GM23338 (cell line): ENCODE measurements at regions not wholly inside any gene's neighbourhood (a gene's known extent, or its start where the extent isn't known, plus 50 kb on each side); places are given as distances from the start of the nearest gene placed in this dataset.

Experiments
- ATAC-seq: fragments of 200-7000 bp; cut with Tn5 transposase; 3 replicates; pipeline ENCODE4 v1.9.1; 2020
- DNase-seq: peaks from one replicate; pipeline ENCODE4 v3.0.0-alpha.2; 2015; ENCODE audit warnings: low spot score
- H2AFZ ChIP-seq: fragments of 200-600 bp; sonication (generic); 2 replicates; pipeline ENCODE4 v1.8.0; 2016; ENCODE audit warnings: antibody characterized with exemption, mild to moderate bottlenecking, moderate library complexity
- H3F3A ChIP-seq: fragments of 200-600 bp; sonication (generic); replicated peaks from 2 replicates; pipeline ENCODE4 v1.8.0; 2017; ENCODE audit warnings: antibody characterized with exemption, mixed run types, low read depth
- H3K27ac ChIP-seq: fragments of 200-600 bp; sonication (generic); 2 replicates; pipeline ENCODE4 v1.6.1; 2016; ENCODE audit warnings: low read depth
- H3K27me3 ChIP-seq: fragments of 200-600 bp; sonication (generic); 2 replicates; pipeline ENCODE4 v1.8.0; 2016; ENCODE audit warnings: mild to moderate bottlenecking, mixed run types, moderate library complexity; ENCODE audit not compliant: insufficient read depth
- H3K36me3 ChIP-seq: fragments of 200-600 bp; sonication (generic); 2 replicates; pipeline ENCODE4 v1.8.0; 2016; ENCODE audit warnings: mild to moderate bottlenecking; ENCODE audit not compliant: insufficient read depth
- H3K4me1 ChIP-seq: fragments of 200-600 bp; sonication (generic); 2 replicates; pipeline ENCODE4 v1.8.0; 2016; ENCODE audit warnings: mild to moderate bottlenecking, moderate library complexity; ENCODE audit not compliant: insufficient read depth
- H3K4me2 ChIP-seq: fragments of 200-600 bp; sonication (generic); 2 replicates; pipeline ENCODE4 v1.7.1; 2017; ENCODE audit warnings: mixed run types
- H3K4me3 ChIP-seq: fragments of 200-600 bp; sonication (generic); 2 replicates; pipeline ENCODE4 v1.6.1; 2016; ENCODE audit warnings: mixed run types
- H3K79me2 ChIP-seq: fragments of 200-600 bp; sonication (generic); replicated peaks from 2 replicates; pipeline ENCODE4 v1.8.0; 2017; ENCODE audit warnings: mild to moderate bottlenecking; ENCODE audit not compliant: insufficient read depth
- H3K9me2 ChIP-seq: fragments of 200-600 bp; sonication (generic); 2 replicates; pipeline ENCODE4 v1.8.0; 2017; ENCODE audit not compliant: insufficient read depth
- H4K20me1 ChIP-seq: fragments of 200-600 bp; sonication (generic); replicated peaks from 2 replicates; pipeline ENCODE4 v1.8.0; 2017; ENCODE audit warnings: mild to moderate bottlenecking; ENCODE audit not compliant: insufficient read depth
- H3K27ac Mint-ChIP-seq: 2 replicates; pipeline ENCODE4 v1.8.0; 2020; ENCODE audit warnings: inconsistent platforms, mild to moderate bottlenecking, moderate library complexity, mixed read lengths
- H3K27me3 Mint-ChIP-seq: 3 replicates; pipeline ENCODE4 v1.8.0; 2022; ENCODE audit warnings: low read depth, mild to moderate bottlenecking, moderate library complexity, mixed read lengths, inconsistent platforms; ENCODE audit not compliant: insufficient read depth, poor library complexity
- H3K36me3 Mint-ChIP-seq: 3 replicates; pipeline ENCODE4 v1.8.0; 2021; ENCODE audit warnings: low read depth, mild to moderate bottlenecking, inconsistent platforms, moderate library complexity, mixed read lengths
- H3K4me1 Mint-ChIP-seq: 3 replicates; pipeline ENCODE4 v1.8.0; 2020; ENCODE audit warnings: mild to moderate bottlenecking, inconsistent platforms, mixed read lengths
- H3K4me3 Mint-ChIP-seq: 3 replicates; pipeline ENCODE4 v1.8.0; 2021; ENCODE audit warnings: moderate library complexity, mild to moderate bottlenecking, inconsistent platforms, mixed read lengths
- H3K9me3 Mint-ChIP-seq: 3 replicates; pipeline ENCODE4 v1.8.0; 2020; ENCODE audit warnings: moderate library complexity, mild to moderate bottlenecking, inconsistent platforms, mixed read lengths
- CREB1 ChIP-seq: fragments of 250-450 bp; sonication (Bioruptor Pico); IDR thresholded peaks from 2 replicates; pipeline ENCODE4 v1.5.0; 2020; ENCODE audit warnings: low read depth, mild to moderate bottlenecking, moderate library complexity
- EZH2 ChIP-seq: fragments of 200-600 bp; sonication (generic); IDR thresholded peaks from one replicate; pipeline ENCODE4 v1.8.0; 2017; ENCODE audit warnings: antibody characterized with exemption, mild to moderate bottlenecking, low read depth; ENCODE audit not compliant: unreplicated experiment
- EZH2phosphoT487 ChIP-seq: fragments of 200-600 bp; sonication (generic); IDR thresholded peaks from one replicate; pipeline ENCODE4 v1.8.1; 2018; ENCODE audit warnings: antibody characterized with exemption; ENCODE audit not compliant: unreplicated experiment
- JUNB ChIP-seq: IDR thresholded peaks from one replicate; pipeline ENCODE4 v1.6.1; 2016; ENCODE audit warnings: antibody characterized with exemption; ENCODE audit not compliant: unreplicated experiment
- NANOG ChIP-seq: IDR thresholded peaks from 2 replicates; pipeline ENCODE4 v1.6.1; 2016; ENCODE audit warnings: antibody characterized with exemption, borderline replicate concordance
- POLR2AphosphoS5 ChIP-seq: IDR thresholded peaks from 2 replicates; pipeline ENCODE4 v1.6.1; 2016; ENCODE audit warnings: antibody characterized with exemption, low read depth
- STAT1 ChIP-seq: IDR thresholded peaks from one replicate; pipeline ENCODE4 v1.6.1; 2016; ENCODE audit warnings: antibody characterized with exemption; ENCODE audit not compliant: unreplicated experiment
- ZNF114 ChIP-seq: fragments of 250-450 bp; sonication (Bioruptor Pico); IDR thresholded peaks from 2 replicates; pipeline ENCODE4 v1.5.0; 2020; ENCODE audit warnings: mild to moderate bottlenecking, moderate library complexity
- ZNF331 ChIP-seq: fragments of 250-450 bp; sonication (Bioruptor Pico); IDR thresholded peaks from 2 replicates; pipeline ENCODE4 v1.5.0; 2020; ENCODE audit warnings: low read depth, mild to moderate bottlenecking, moderate library complexity
- TF ChIP-seq, protein P1 (sequence below), 2 experiments: fragments of 200-600 bp in 1 of 2; sonication (generic) in 1 of 2; conservative IDR thresholded peaks; 2 replicates each; pipeline versions ENCODE4 v1.5.1 to v1.6.1; 2016 to 2017; ENCODE audit warnings: antibody characterized with exemption in 2 of 2, low read depth in 2 of 2, mild to moderate bottlenecking in 2 of 2, moderate library complexity in 1 of 2
- TF ChIP-seq, protein P2 (sequence below): IDR thresholded peaks from 2 replicates; pipeline ENCODE4 v1.6.1; 2016; ENCODE audit warnings: antibody characterized with exemption
- TF ChIP-seq, protein P3 (sequence below): fragments of 250-450 bp; sonication (Bioruptor Pico); IDR thresholded peaks from 2 replicates; pipeline ENCODE4 v1.5.0; 2020; ENCODE audit warnings: mild to moderate bottlenecking, moderate library complexity
- TF ChIP-seq, protein P4 (sequence below): IDR thresholded peaks from one replicate; pipeline ENCODE4 v1.6.1; 2018; ENCODE audit warnings: antibody characterized with exemption; ENCODE audit not compliant: unreplicated experiment

DNA sequence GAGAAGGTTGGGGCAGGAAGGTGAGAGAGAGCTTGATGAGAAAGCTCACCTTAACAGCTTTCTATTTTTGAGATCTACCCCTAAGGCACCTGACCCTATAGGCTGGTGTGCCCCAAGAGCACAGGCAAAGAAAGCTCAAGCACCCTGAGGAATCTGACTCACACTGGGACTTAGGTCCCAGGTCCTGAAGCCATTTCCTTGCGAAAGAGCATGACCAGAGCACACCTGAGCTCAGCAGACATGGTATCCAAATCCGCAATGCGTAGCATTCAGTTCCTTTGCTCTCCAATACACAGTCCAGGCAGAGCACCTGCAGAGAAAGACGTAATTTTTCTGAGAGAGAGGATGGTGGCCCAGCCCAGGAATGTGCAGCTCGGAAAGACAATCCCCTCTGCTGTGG is 112.1 kb upstream of the LPP start:
- no peaks in the 10 kb centered on the region for H3K36me3 Mint-ChIP-seq
- Histone ChIP-seq H3K4me2 (no peak overlapping the region), H3K9me2 (no peaks in the 10 kb centered on the region), H3K27me3 (no peaks in the 10 kb centered on the region), H3K36me3 (no peaks in the 10 kb centered on the region), H3K4me3 (no peak overlapping the region), H4K20me1 (no peaks in the 10 kb centered on the region), H2AFZ (peak overlapping the region; percentile 81), H3F3A (no peaks in the 10 kb centered on the region), H3K4me1 (no peaks in the 10 kb centered on the region), H3K27ac (no peak overlapping the region), H3K79me2 (no peaks in the 10 kb centered on the region)
- TF ChIP-seq, protein P1, sequence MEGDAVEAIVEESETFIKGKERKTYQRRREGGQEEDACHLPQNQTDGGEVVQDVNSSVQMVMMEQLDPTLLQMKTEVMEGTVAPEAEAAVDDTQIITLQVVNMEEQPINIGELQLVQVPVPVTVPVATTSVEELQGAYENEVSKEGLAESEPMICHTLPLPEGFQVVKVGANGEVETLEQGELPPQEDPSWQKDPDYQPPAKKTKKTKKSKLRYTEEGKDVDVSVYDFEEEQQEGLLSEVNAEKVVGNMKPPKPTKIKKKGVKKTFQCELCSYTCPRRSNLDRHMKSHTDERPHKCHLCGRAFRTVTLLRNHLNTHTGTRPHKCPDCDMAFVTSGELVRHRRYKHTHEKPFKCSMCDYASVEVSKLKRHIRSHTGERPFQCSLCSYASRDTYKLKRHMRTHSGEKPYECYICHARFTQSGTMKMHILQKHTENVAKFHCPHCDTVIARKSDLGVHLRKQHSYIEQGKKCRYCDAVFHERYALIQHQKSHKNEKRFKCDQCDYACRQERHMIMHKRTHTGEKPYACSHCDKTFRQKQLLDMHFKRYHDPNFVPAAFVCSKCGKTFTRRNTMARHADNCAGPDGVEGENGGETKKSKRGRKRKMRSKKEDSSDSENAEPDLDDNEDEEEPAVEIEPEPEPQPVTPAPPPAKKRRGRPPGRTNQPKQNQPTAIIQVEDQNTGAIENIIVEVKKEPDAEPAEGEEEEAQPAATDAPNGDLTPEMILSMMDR (conservative IDR thresholded peaks at IDR 0.05; ENCODE audit: low read depth in 2 of 2), result no peak
- TF ChIP-seq CREB1 (CRISPR knock-in tag) (no peak), EZH2 (no peak), NANOG (no peak), ZNF331 (CRISPR knock-in tag) (no peak), POLR2AphosphoS5 (no peak), JUNB (no peak), ZNF114 (CRISPR knock-in tag) (no peak), EZH2phosphoT487 (no peak), STAT1 (no peak)
- TF ChIP-seq, protein P2, sequence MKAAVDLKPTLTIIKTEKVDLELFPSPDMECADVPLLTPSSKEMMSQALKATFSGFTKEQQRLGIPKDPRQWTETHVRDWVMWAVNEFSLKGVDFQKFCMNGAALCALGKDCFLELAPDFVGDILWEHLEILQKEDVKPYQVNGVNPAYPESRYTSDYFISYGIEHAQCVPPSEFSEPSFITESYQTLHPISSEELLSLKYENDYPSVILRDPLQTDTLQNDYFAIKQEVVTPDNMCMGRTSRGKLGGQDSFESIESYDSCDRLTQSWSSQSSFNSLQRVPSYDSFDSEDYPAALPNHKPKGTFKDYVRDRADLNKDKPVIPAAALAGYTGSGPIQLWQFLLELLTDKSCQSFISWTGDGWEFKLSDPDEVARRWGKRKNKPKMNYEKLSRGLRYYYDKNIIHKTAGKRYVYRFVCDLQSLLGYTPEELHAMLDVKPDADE, result no peak
- TF ChIP-seq, protein P3, sequence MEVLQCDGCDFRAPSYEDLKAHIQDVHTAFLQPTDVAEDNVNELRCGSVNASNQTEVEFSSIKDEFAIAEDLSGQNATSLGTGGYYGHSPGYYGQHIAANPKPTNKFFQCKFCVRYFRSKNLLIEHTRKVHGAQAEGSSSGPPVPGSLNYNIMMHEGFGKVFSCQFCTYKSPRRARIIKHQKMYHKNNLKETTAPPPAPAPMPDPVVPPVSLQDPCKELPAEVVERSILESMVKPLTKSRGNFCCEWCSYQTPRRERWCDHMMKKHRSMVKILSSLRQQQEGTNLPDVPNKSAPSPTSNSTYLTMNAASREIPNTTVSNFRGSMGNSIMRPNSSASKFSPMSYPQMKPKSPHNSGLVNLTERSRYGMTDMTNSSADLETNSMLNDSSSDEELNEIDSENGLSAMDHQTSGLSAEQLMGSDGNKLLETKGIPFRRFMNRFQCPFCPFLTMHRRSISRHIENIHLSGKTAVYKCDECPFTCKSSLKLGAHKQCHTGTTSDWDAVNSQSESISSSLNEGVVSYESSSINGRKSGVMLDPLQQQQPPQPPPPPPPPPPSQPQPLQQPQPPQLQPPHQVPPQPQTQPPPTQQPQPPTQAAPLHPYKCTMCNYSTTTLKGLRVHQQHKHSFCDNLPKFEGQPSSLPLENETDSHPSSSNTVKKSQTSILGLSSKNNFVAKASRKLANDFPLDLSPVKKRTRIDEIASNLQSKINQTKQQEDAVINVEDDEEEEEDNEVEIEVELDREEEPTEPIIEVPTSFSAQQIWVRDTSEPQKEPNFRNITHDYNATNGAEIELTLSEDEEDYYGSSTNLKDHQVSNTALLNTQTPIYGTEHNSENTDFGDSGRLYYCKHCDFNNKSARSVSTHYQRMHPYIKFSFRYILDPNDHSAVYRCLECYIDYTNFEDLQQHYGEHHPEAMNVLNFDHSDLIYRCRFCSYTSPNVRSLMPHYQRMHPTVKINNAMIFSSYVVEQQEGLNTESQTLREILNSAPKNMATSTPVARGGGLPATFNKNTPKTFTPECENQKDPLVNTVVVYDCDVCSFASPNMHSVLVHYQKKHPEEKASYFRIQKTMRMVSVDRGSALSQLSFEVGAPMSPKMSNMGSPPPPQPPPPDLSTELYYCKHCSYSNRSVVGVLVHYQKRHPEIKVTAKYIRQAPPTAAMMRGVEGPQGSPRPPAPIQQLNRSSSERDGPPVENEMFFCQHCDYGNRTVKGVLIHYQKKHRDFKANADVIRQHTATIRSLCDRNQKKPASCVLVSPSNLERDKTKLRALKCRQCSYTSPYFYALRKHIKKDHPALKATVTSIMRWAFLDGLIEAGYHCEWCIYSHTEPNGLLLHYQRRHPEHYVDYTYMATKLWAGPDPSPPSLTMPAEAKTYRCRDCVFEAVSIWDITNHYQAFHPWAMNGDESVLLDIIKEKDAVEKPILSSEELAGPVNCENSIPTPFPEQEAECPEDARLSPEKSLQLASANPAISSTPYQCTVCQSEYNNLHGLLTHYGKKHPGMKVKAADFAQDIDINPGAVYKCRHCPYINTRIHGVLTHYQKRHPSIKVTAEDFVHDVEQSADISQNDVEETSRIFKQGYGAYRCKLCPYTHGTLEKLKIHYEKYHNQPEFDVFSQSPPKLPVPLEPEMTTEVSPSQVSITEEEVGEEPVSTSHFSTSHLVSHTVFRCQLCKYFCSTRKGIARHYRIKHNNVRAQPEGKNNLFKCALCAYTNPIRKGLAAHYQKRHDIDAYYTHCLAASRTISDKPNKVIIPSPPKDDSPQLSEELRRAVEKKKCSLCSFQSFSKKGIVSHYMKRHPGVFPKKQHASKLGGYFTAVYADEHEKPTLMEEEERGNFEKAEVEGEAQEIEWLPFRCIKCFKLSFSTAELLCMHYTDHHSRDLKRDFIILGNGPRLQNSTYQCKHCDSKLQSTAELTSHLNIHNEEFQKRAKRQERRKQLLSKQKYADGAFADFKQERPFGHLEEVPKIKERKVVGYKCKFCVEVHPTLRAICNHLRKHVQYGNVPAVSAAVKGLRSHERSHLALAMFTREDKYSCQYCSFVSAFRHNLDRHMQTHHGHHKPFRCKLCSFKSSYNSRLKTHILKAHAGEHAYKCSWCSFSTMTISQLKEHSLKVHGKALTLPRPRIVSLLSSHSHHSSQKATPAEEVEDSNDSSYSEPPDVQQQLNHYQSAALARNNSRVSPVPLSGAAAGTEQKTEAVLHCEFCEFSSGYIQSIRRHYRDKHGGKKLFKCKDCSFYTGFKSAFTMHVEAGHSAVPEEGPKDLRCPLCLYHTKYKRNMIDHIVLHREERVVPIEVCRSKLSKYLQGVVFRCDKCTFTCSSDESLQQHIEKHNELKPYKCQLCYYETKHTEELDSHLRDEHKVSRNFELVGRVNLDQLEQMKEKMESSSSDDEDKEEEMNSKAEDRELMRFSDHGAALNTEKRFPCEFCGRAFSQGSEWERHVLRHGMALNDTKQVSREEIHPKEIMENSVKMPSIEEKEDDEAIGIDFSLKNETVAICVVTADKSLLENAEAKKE (CRISPR knock-in tag), result no peak
- TF ChIP-seq, protein P4, sequence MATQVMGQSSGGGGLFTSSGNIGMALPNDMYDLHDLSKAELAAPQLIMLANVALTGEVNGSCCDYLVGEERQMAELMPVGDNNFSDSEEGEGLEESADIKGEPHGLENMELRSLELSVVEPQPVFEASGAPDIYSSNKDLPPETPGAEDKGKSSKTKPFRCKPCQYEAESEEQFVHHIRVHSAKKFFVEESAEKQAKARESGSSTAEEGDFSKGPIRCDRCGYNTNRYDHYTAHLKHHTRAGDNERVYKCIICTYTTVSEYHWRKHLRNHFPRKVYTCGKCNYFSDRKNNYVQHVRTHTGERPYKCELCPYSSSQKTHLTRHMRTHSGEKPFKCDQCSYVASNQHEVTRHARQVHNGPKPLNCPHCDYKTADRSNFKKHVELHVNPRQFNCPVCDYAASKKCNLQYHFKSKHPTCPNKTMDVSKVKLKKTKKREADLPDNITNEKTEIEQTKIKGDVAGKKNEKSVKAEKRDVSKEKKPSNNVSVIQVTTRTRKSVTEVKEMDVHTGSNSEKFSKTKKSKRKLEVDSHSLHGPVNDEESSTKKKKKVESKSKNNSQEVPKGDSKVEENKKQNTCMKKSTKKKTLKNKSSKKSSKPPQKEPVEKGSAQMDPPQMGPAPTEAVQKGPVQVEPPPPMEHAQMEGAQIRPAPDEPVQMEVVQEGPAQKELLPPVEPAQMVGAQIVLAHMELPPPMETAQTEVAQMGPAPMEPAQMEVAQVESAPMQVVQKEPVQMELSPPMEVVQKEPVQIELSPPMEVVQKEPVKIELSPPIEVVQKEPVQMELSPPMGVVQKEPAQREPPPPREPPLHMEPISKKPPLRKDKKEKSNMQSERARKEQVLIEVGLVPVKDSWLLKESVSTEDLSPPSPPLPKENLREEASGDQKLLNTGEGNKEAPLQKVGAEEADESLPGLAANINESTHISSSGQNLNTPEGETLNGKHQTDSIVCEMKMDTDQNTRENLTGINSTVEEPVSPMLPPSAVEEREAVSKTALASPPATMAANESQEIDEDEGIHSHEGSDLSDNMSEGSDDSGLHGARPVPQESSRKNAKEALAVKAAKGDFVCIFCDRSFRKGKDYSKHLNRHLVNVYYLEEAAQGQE, result no peak
- H3K27ac Mint-ChIP-seq, result peak overlapping the region; percentile 10; the same call in 1 of the 2 replicates
- ATAC-seq (no peak), DNase-seq (no peak)
- peaks cover 8% of the 10 kb centered on the region; the same call in 2 of the 3 replicates for H3K4me1 Mint-ChIP-seq
- H3K4me3 Mint-ChIP-seq, result no peak overlapping the region
- peaks cover 6% of the 10 kb centered on the region for H3K27me3 Mint-ChIP-seq
- no peaks in the 10 kb centered on the region; the same call in 2 of the 3 replicates for H3K9me3 Mint-ChIP-seq
